IMR-90 (cell line): ENCODE measurements at regions not wholly inside any gene's neighbourhood (a gene's known extent, or its start where the extent isn't known, plus 50 kb on each side); places are given as distances from the start of the nearest gene placed in this dataset.

ENCODE experiments used
- ATAC-seq: fragments of 200-7000 bp; cut with Tn5 transposase; 2 replicates; pipeline ENCODE4 v1.9.1; 2020; ENCODE audit warnings: low read depth, mild to moderate bottlenecking, moderate library complexity
- BruUV-seq: library from RNA; stranded (reverse); fragments of 400-500 nt; replicated peaks from 2 replicates; lab custom pipeline; 2021; lab: Mats Ljungman, UMichigan
- CTCF ChIA-PET: fragments of 300-600 bp; formaldehyde crosslinking; extraction: SDS; loops from one replicate; lab custom pipeline; 2021; ENCODE audit warnings: antibody characterized with exemption; lab: Yijun Ruan, JAX
- POLR2A ChIA-PET: fragments of 300-600 bp; sonication (Branson Sonifier 250); formaldehyde crosslinking; loops from one replicate; lab custom pipeline; 2022; ENCODE audit warnings: antibody characterized with exemption; ENCODE audit not compliant: unreplicated experiment; lab: Charles Lee
- DNase-seq: peaks from one replicate; pipeline ENCODE4 v3.0.0; 2013
- H2AFZ ChIP-seq: replicated peaks from 2 replicates; pipeline ENCODE3; 2013; ENCODE audit warnings: low read length, mild to moderate bottlenecking; ENCODE audit not compliant: poor library complexity
- H2AK5ac ChIP-seq: 2 replicates; pipeline ENCODE4 v1.6.1; 2013; ENCODE audit warnings: low read depth, low read length, inconsistent platforms
- H2AK9ac ChIP-seq: replicated peaks from 2 replicates; pipeline ENCODE3; 2013; ENCODE audit warnings: mild to moderate bottlenecking, low read depth, low read length, moderate library complexity; ENCODE audit not compliant: poor library complexity
- H2BK120ac ChIP-seq: 2 replicates; pipeline ENCODE4 v1.6.1; 2013; ENCODE audit warnings: low read depth, low read length, inconsistent platforms
- H2BK15ac ChIP-seq: 3 replicates; pipeline ENCODE4 v1.6.1; 2013; ENCODE audit warnings: low read depth, low read length, inconsistent platforms
- H2BK20ac ChIP-seq: 2 replicates; pipeline ENCODE4 v1.6.1; 2013; ENCODE audit warnings: low read depth, mild to moderate bottlenecking, inconsistent platforms, low read length, moderate library complexity
- H2BK5ac ChIP-seq: 2 replicates; pipeline ENCODE4 v1.6.1; 2013; ENCODE audit warnings: mild to moderate bottlenecking, low read depth, low read length, inconsistent platforms; ENCODE audit not compliant: poor library complexity, severe bottlenecking
- H3K14ac ChIP-seq: replicated peaks from 2 replicates; pipeline ENCODE4 v1.6.1; 2013; ENCODE audit warnings: low read depth, low read length, inconsistent platforms
- H3K18ac ChIP-seq: 2 replicates; pipeline ENCODE4 v1.6.1; 2013; ENCODE audit warnings: low read depth, low read length, control low read depth
- H3K23ac ChIP-seq: 2 replicates; pipeline ENCODE4 v1.6.1; 2013; ENCODE audit warnings: low read depth, low read length, inconsistent platforms
- H3K27ac ChIP-seq: 2 replicates; pipeline ENCODE4 v1.5.1; 2013; ENCODE audit warnings: mild to moderate bottlenecking, control low read depth, low read length; ENCODE audit not compliant: insufficient read depth
- H3K27me3 ChIP-seq: 2 replicates; pipeline ENCODE4 v1.6.1; 2013; ENCODE audit warnings: low read length; ENCODE audit not compliant: control insufficient read depth, insufficient read depth
- H3K36me3 ChIP-seq: 2 replicates; pipeline ENCODE4 v1.6.1; 2013; ENCODE audit warnings: low read length, mixed read lengths; ENCODE audit not compliant: control insufficient read depth, insufficient read depth
- H3K4ac ChIP-seq: 2 replicates; pipeline ENCODE4 v1.6.1; 2013; ENCODE audit warnings: low read depth, low read length, inconsistent platforms
- H3K4me1 ChIP-seq: 2 replicates; pipeline ENCODE4 v1.6.1; 2013; ENCODE audit warnings: low read length, mixed read lengths; ENCODE audit not compliant: control insufficient read depth, insufficient read depth
- H3K4me2 ChIP-seq: 2 replicates; pipeline ENCODE4 v1.6.1; 2013; ENCODE audit warnings: low read depth, mild to moderate bottlenecking, control low read depth, low read length, moderate library complexity
- H3K4me3 ChIP-seq: 2 replicates; pipeline ENCODE4 v1.5.1; 2013; ENCODE audit warnings: low read depth, mild to moderate bottlenecking, control low read depth, low read length, moderate library complexity; ENCODE audit not compliant: insufficient read depth
- H3K56ac ChIP-seq: 2 replicates; pipeline ENCODE4 v1.6.1; 2013; ENCODE audit warnings: low read length, inconsistent platforms; ENCODE audit not compliant: insufficient read depth; ENCODE audit errors: extremely low read depth
- H3K79me1 ChIP-seq, 2 experiments: 2 replicates each; pipeline ENCODE4 v1.6.1; 2013; ENCODE audit warnings: low read length in 2 of 2, inconsistent platforms in 1 of 2, low read depth in 1 of 2
- H3K9ac ChIP-seq: 2 replicates; pipeline ENCODE4 v1.6.1; 2013; ENCODE audit warnings: low read depth, low read length, control low read depth
- H3K9me1 ChIP-seq: 2 replicates; pipeline ENCODE4 v1.6.1; 2013; ENCODE audit warnings: low read length, inconsistent platforms; ENCODE audit not compliant: insufficient read depth
- H3K9me3 ChIP-seq: 2 replicates; pipeline ENCODE4 v1.6.1; 2013; ENCODE audit warnings: low read length; ENCODE audit not compliant: control insufficient read depth, insufficient read depth
- H4K20me1 ChIP-seq: 2 replicates; pipeline ENCODE4 v1.6.1; 2013; ENCODE audit warnings: low read length, inconsistent platforms; ENCODE audit not compliant: insufficient read depth
- H4K5ac ChIP-seq: 2 replicates; pipeline ENCODE4 v1.6.1; 2013; ENCODE audit warnings: mild to moderate bottlenecking, low read depth, low read length, control low read depth
- H4K8ac ChIP-seq, 2 experiments: 2 replicates each; pipeline ENCODE4 v1.6.1; 2013; ENCODE audit warnings: low read depth in 2 of 2, low read length in 2 of 2, control low read depth in 1 of 2, inconsistent platforms in 1 of 2
- H4K91ac ChIP-seq: 2 replicates; pipeline ENCODE4 v1.6.1; 2013; ENCODE audit warnings: low read depth, low read length, inconsistent platforms; ENCODE audit not compliant: insufficient read depth
- BHLHE40 ChIP-seq: fragments of 150-350 bp; IDR thresholded peaks from 2 replicates; pipeline ENCODE4 v1.6.1; 2016; ENCODE audit warnings: mild to moderate bottlenecking, low read depth, low read length
- CEBPB ChIP-seq: IDR thresholded peaks from 2 replicates; pipeline ENCODE4 v1.6.1; 2012; ENCODE audit warnings: low read depth, low read length, improper control_type of control experiment
- CHD1 ChIP-seq: IDR thresholded peaks from 2 replicates; pipeline ENCODE4 v1.6.1; 2012; ENCODE audit warnings: low read depth, low read length, improper control_type of control experiment
- FOS ChIP-seq: fragments of 150-350 bp; IDR thresholded peaks from 2 replicates; pipeline ENCODE4 v1.6.1; 2016; ENCODE audit warnings: low read depth, low read length
- MAFK ChIP-seq: IDR thresholded peaks from 2 replicates; pipeline ENCODE4 v1.6.1; 2012; ENCODE audit warnings: low read depth, low read length, improper control_type of control experiment
- MAZ ChIP-seq: IDR thresholded peaks from 2 replicates; pipeline ENCODE4 v1.6.1; 2012; ENCODE audit warnings: low read depth, mild to moderate bottlenecking, low read length, improper control_type of control experiment, moderate library complexity, borderline replicate concordance
- MXI1 ChIP-seq: IDR thresholded peaks from 2 replicates; pipeline ENCODE4 v1.6.1; 2012; ENCODE audit warnings: low read depth, mild to moderate bottlenecking, low read length, moderate library complexity, borderline replicate concordance
- NFE2L2 ChIP-seq: fragments of 150-350 bp; IDR thresholded peaks from 2 replicates; pipeline ENCODE4 v1.6.1; 2016; ENCODE audit warnings: low read depth, mild to moderate bottlenecking, low read length
- POLR2A ChIP-seq: IDR thresholded peaks from 2 replicates; pipeline ENCODE4 v1.6.1; 2012; ENCODE audit warnings: mild to moderate bottlenecking, low read depth, low read length
- RAD21 ChIP-seq: IDR thresholded peaks from 2 replicates; pipeline ENCODE4 v1.6.1; 2012; ENCODE audit warnings: low read length, improper control_type of control experiment
- RCOR1 ChIP-seq: IDR thresholded peaks from 2 replicates; pipeline ENCODE4 v1.6.1; 2012; ENCODE audit warnings: mild to moderate bottlenecking, low read length, improper control_type of control experiment; ENCODE audit not compliant: insufficient replicate concordance
- RFX5 ChIP-seq: IDR thresholded peaks from 2 replicates; pipeline ENCODE4 v1.8.0; 2012; ENCODE audit warnings: low read depth, mild to moderate bottlenecking, low read length, moderate library complexity
- SMC3 ChIP-seq: fragments of 150-350 bp; IDR thresholded peaks from 2 replicates; pipeline ENCODE4 v1.6.1; 2016; ENCODE audit warnings: low read depth, mild to moderate bottlenecking, antibody characterized with exemption, low read length, moderate library complexity
- dilution Hi-C: fragments of 300-500 bp; cut with HindIII; formaldehyde crosslinking; loops from one replicate; pipeline ENCODE4 v1.14.3; 2018; ENCODE audit warnings: low sequenced_read_pairs; ENCODE audit not compliant: unreplicated experiment
- in situ Hi-C: fragments of 300-500 bp; cut with MboI; formaldehyde crosslinking; loops from 3 replicates; pipeline ENCODE4 v1.14.3; 2019; ENCODE audit warnings: low sequenced_read_pairs, inconsistent platforms, mixed read lengths
- intact Hi-C: fragments of 100-400 bp; cut with micrococcal nuclease; formaldehyde crosslinking; loops from 2 replicates; pipeline ENCODE4 v1.10.0; 2022
- TF ChIP-seq, protein P1 (sequence below): fragments of 150-350 bp; IDR thresholded peaks from 2 replicates; pipeline ENCODE4 v1.6.1; 2017; ENCODE audit warnings: mild to moderate bottlenecking, antibody characterized with exemption, low read length, low read depth
- TF ChIP-seq, protein P2 (sequence below): conservative IDR thresholded peaks from 2 replicates; pipeline ENCODE4 v1.5.1; 2012; ENCODE audit warnings: mild to moderate bottlenecking, low read depth, low read length, improper control_type of control experiment
- TF ChIP-seq, protein P3 (sequence below): fragments of 150-350 bp; IDR thresholded peaks from 2 replicates; pipeline ENCODE4 v1.6.1; 2016; ENCODE audit warnings: low read depth, mild to moderate bottlenecking, low read length, moderate library complexity, borderline replicate concordance

DNA sequence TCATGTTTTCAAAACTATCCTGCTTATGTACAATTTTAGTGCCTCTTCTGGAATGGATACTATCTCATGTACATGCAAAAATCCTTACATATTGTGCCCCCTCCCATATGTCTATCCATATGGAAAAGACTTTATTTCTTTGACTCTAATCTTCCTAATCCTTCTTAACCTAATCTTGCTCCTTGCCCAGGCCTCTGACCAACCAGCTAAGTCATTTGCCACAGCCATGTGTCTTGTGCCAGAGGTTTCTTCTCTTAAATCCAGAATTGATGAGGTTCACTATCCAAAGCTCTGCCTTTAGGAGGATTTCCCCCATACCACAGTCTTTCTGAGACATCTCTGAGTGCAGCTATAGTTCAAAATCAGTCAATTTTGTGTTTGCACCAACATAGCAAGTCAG lies 68.9 kb upstream of the RNF180 start:
- no peak overlapping the region for H4K5ac ChIP-seq
- no peak overlapping the region for H3K56ac ChIP-seq
- in situ Hi-C loops (no loop called here), dilution Hi-C loops (no loop called here), intact Hi-C loops (no loop called here)
- H2BK120ac ChIP-seq, result no peak overlapping the region
- no peak overlapping the region for H3K23ac ChIP-seq
- H3K9me3 ChIP-seq, result no peaks in the 10 kb centered on the region; the same call in 1 of the 2 replicates
- H2AK9ac ChIP-seq, result no peak overlapping the region
- H3K18ac ChIP-seq, result no peak overlapping the region
- H3K27ac ChIP-seq, result no peak overlapping the region
- DNase-seq, result no peak
- no peak overlapping the region for H2BK5ac ChIP-seq
- no peaks in the 10 kb centered on the region for H3K27me3 ChIP-seq
- H2AK5ac ChIP-seq, result no peak overlapping the region
- no peak overlapping the region for H3K9ac ChIP-seq
- no peak overlapping the region for H3K4me2 ChIP-seq
- ATAC-seq, result no peak
- no peak overlapping the region for H4K91ac ChIP-seq
- no TSS peak for BruUV-seq
- no peaks in the 10 kb centered on the region for H4K20me1 ChIP-seq
- H2BK15ac ChIP-seq, result no peak overlapping the region
- H3K4me3 ChIP-seq, result no peak overlapping the region
- H3K9me1 ChIP-seq, result no peaks in the 10 kb centered on the region
- H3K79me1 ChIP-seq, result no peaks in the 10 kb centered on the region
- no peak overlapping the region for H2BK20ac ChIP-seq
- H4K8ac ChIP-seq, result no peak overlapping the region
- no peak overlapping the region for H2AFZ ChIP-seq
- no peak overlapping the region for H3K14ac ChIP-seq
- TF ChIP-seq POLR2A (no peak), RAD21 (no peak), MXI1 (no peak), SMC3 (no peak), BHLHE40 (no peak), RFX5 (no peak), NFE2L2 (no peak), FOS (no peak), CHD1 (no peak), MAZ (no peak), MAFK (no peak), CEBPB (no peak), RCOR1 (no peak)
- TF ChIP-seq, protein P1, sequence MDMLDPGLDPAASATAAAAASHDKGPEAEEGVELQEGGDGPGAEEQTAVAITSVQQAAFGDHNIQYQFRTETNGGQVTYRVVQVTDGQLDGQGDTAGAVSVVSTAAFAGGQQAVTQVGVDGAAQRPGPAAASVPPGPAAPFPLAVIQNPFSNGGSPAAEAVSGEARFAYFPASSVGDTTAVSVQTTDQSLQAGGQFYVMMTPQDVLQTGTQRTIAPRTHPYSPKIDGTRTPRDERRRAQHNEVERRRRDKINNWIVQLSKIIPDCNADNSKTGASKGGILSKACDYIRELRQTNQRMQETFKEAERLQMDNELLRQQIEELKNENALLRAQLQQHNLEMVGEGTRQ, result no peak
- TF ChIP-seq, protein P2, sequence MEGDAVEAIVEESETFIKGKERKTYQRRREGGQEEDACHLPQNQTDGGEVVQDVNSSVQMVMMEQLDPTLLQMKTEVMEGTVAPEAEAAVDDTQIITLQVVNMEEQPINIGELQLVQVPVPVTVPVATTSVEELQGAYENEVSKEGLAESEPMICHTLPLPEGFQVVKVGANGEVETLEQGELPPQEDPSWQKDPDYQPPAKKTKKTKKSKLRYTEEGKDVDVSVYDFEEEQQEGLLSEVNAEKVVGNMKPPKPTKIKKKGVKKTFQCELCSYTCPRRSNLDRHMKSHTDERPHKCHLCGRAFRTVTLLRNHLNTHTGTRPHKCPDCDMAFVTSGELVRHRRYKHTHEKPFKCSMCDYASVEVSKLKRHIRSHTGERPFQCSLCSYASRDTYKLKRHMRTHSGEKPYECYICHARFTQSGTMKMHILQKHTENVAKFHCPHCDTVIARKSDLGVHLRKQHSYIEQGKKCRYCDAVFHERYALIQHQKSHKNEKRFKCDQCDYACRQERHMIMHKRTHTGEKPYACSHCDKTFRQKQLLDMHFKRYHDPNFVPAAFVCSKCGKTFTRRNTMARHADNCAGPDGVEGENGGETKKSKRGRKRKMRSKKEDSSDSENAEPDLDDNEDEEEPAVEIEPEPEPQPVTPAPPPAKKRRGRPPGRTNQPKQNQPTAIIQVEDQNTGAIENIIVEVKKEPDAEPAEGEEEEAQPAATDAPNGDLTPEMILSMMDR, result no peak
- TF ChIP-seq, protein P3, sequence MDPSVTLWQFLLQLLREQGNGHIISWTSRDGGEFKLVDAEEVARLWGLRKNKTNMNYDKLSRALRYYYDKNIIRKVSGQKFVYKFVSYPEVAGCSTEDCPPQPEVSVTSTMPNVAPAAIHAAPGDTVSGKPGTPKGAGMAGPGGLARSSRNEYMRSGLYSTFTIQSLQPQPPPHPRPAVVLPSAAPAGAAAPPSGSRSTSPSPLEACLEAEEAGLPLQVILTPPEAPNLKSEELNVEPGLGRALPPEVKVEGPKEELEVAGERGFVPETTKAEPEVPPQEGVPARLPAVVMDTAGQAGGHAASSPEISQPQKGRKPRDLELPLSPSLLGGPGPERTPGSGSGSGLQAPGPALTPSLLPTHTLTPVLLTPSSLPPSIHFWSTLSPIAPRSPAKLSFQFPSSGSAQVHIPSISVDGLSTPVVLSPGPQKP, result no peak
- no peaks in the 10 kb centered on the region for H3K36me3 ChIP-seq
- CTCF ChIA-PET, result no interaction called here
- H3K4me1 ChIP-seq, result no peaks in the 10 kb centered on the region
- no peak overlapping the region for H3K4ac ChIP-seq
- POLR2A ChIA-PET, result no interaction called here
